Naive thymus-derived CD4-positive, alpha-beta T cell (primary cell): ENCODE measurements at regions not wholly inside any gene's neighbourhood (a gene's known extent, or its start where the extent isn't known, plus 50 kb on each side); places are given as distances from the start of the nearest gene placed in this dataset.
"Not testable (repeated sequence)": the region's sequence is repeated elsewhere in the genome, so short reads cannot be mapped to it uniquely, and the experiment has no call there.

ENCODE experiments used
- ATAC-seq: fragments of 150-1000 bp; cut with Tn5 transposase; 2 replicates; pipeline ENCODE4 v1.10.0; 2021; ENCODE audit warnings: mild to moderate bottlenecking, moderate library complexity
- CTCF ChIA-PET: fragments of 350-600 bp; sonication (Branson Sonifier 250); formaldehyde crosslinking; loops from one replicate; lab custom pipeline; 2021; ENCODE audit warnings: antibody characterized with exemption; lab: Charles Lee
- POLR2A ChIA-PET: fragments of 350-600 bp; sonication (Branson Sonifier 250); formaldehyde crosslinking; loops from one replicate; lab custom pipeline; 2021; ENCODE audit warnings: antibody characterized with exemption, inconsistent platforms; lab: Charles Lee
- DNase-seq, 9 donors: peaks; one replicate each; pipeline versions ENCODE4 v3.0.0 to v3.0.0-alpha.2; 2020 to 2022; ENCODE audit warnings: mixed read lengths in 1 of 9
- H3K27ac ChIP-seq: one replicate; pipeline ENCODE4 v1.7.0; 2013; ENCODE audit warnings: mild to moderate bottlenecking, low read depth, low read length, moderate library complexity
- H3K27me3 ChIP-seq, 2 donors: one replicate each; pipeline ENCODE4 v1.7.0; 2013; ENCODE audit warnings: low read length in 2 of 2, mild to moderate bottlenecking in 2 of 2, moderate library complexity in 2 of 2; ENCODE audit not compliant: control insufficient read depth in 2 of 2, insufficient read depth in 2 of 2
- H3K36me3 ChIP-seq, 3 experiments: 1 replicate in 2 of 3; 2 replicates in 1 of 3; pipeline ENCODE4 v1.7.0; 2013; ENCODE audit warnings: low read length in 3 of 3, mild to moderate bottlenecking in 3 of 3, moderate library complexity in 1 of 3; ENCODE audit not compliant: insufficient read depth in 3 of 3, control insufficient read depth in 2 of 3
- H3K4me1 ChIP-seq, 2 donors: one replicate each; pipeline ENCODE4 v1.7.0; 2013; ENCODE audit warnings: low read length in 2 of 2, mild to moderate bottlenecking in 2 of 2, moderate library complexity in 1 of 2; ENCODE audit not compliant: control insufficient read depth in 2 of 2, insufficient read depth in 2 of 2
- H3K4me3 ChIP-seq: 2 replicates; pipeline ENCODE4 v1.7.0; 2013; ENCODE audit warnings: mild to moderate bottlenecking, low read length
- H3K9me3 ChIP-seq, 3 experiments: 1 replicate in 2 of 3; 2 replicates in 1 of 3; pipeline ENCODE4 v1.7.0; 2013; ENCODE audit warnings: low read length in 3 of 3; ENCODE audit not compliant: control insufficient read depth in 2 of 3
- H3K27ac Mint-ChIP-seq, 9 donors: one replicate each; pipeline ENCODE4 v1.8.0; 2020 to 2022; ENCODE audit warnings: mixed read lengths in 9 of 9, mild to moderate bottlenecking in 8 of 9, moderate library complexity in 5 of 9, inconsistent platforms in 2 of 9
- H3K27me3 Mint-ChIP-seq, 5 donors: one replicate each; pipeline ENCODE4 v1.8.0; 2021 to 2022; ENCODE audit warnings: mixed read lengths in 5 of 5, mild to moderate bottlenecking in 1 of 5
- H3K36me3 Mint-ChIP-seq, 5 donors: one replicate each; pipeline ENCODE4 v1.8.0; 2020 to 2022; ENCODE audit warnings: mixed read lengths in 5 of 5, mild to moderate bottlenecking in 3 of 5, inconsistent platforms in 1 of 5
- H3K4me1 Mint-ChIP-seq, 7 donors: one replicate each; pipeline ENCODE4 v1.8.0; 2020 to 2022; ENCODE audit warnings: mixed read lengths in 7 of 7, mild to moderate bottlenecking in 3 of 7, inconsistent platforms in 1 of 7
- H3K4me3 Mint-ChIP-seq, 10 donors: one replicate each; pipeline ENCODE4 v1.8.0; 2020 to 2022; ENCODE audit warnings: mild to moderate bottlenecking in 10 of 10, mixed read lengths in 10 of 10, moderate library complexity in 6 of 10, inconsistent platforms in 2 of 10
- H3K9me3 Mint-ChIP-seq, 11 donors: one replicate each; pipeline ENCODE4 v1.8.0; 2020 to 2022; ENCODE audit warnings: mixed read lengths in 11 of 11, mild to moderate bottlenecking in 4 of 11, inconsistent platforms in 1 of 11, moderate library complexity in 1 of 11
- intact Hi-C, 2 donors: fragments of 100-400 bp; cut with micrococcal nuclease; formaldehyde crosslinking; loops; one replicate each; pipeline ENCODE4 v1.15.1; 2023

- no peaks in the 10 kb centered on the region for H3K4me1 Mint-ChIP-seq
- H3K4me3 ChIP-seq, result no peak overlapping the region
- H3K36me3 Mint-ChIP-seq, result no peaks in the 10 kb centered on the region
- no peak overlapping the region for H3K27ac ChIP-seq
- DNase-seq, result no peak
- no peaks in the 10 kb centered on the region for H3K27me3 ChIP-seq
- no peak overlapping the region for H3K27ac Mint-ChIP-seq
- H3K9me3 ChIP-seq, result no peaks in the 10 kb centered on the region
- H3K36me3 ChIP-seq, result no peaks in the 10 kb centered on the region
- peaks cover 0 to 4% (median 0%) of the 10 kb centered on the region in 11 donors for H3K9me3 Mint-ChIP-seq
- H3K27me3 Mint-ChIP-seq, result no peaks in the 10 kb centered on the region
- H3K4me1 ChIP-seq, result no peaks in the 10 kb centered on the region
- ChIA-PET CTCF (no interaction called here), POLR2A (no interaction called here)
- ATAC-seq, result no peak
- no peak overlapping the region for H3K4me3 Mint-ChIP-seq
- intact Hi-C loops, result no loop called here
Observed at GRCh38 chr4:178198691-178199090, 756.5 kb upstream of the AGA start.

- Histone ChIP-seq H3K4me3 (no peak overlapping the region), H3K36me3 (no peaks in the 10 kb centered on the region), H3K27ac (no peak overlapping the region), H3K27me3 (no peaks in the 10 kb centered on the region), H3K9me3 (no peaks in the 10 kb centered on the region), H3K4me1 (no peaks in the 10 kb centered on the region)
- ATAC-seq, result no peak
- Mint-ChIP-seq H3K36me3 (no peaks in the 10 kb centered on the region), H3K9me3 (peaks cover 0 to 9% (median 3%) of the 10 kb centered on the region in 11 donors), H3K4me3 (no peak overlapping the region), H3K4me1 (no peaks in the 10 kb centered on the region), H3K27me3 (no peaks in the 10 kb centered on the region), H3K27ac (no peak overlapping the region)
- ChIA-PET CTCF (no interaction called here), POLR2A (no interaction called here)
- intact Hi-C loops, result no loop called here
- DNase-seq, result no peak
Observed at GRCh38 chr4:178202422-178202821, 760.2 kb upstream of the AGA start.

DNA sequence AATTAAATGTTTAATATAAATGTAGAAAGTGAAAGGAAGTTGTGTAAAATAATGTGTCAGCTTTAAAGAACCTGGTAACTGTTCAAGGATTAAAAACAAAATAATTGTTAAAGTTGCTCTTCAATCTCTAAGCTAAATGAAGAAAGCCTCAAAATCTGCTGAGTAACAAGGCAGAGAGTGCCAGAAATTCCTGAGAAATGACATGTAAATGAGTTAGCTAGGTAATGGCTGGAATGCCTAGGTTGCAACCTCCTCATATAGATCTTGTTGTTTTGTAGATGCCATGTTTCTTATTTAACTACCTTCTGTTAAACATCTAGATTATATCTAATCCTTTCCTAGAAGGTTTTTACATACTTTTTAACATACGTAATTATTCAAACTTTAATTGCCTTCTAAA is 763.6 kb upstream of the AGA start:
- DNase-seq (no peak), ATAC-seq (no peak)
- Mint-ChIP-seq H3K36me3 (no peaks in the 10 kb centered on the region), H3K4me3 (no peak overlapping the region), H3K27ac (no peak overlapping the region), H3K27me3 (no peaks in the 10 kb centered on the region), H3K4me1 (no peaks in the 10 kb centered on the region), H3K9me3 (peaks cover 2 to 18% (median 7%) of the 10 kb centered on the region in 11 donors)
- Histone ChIP-seq H3K36me3 (no peaks in the 10 kb centered on the region), H3K4me1 (no peaks in the 10 kb centered on the region), H3K27ac (no peak overlapping the region), H3K9me3 (no peaks in the 10 kb centered on the region), H3K4me3 (no peak overlapping the region), H3K27me3 (no peaks in the 10 kb centered on the region)
- CTCF ChIA-PET, result no interaction called here
- intact Hi-C loops, result no loop called here
- POLR2A ChIA-PET, result no interaction called here

- Histone ChIP-seq H3K27ac (no peak overlapping the region), H3K27me3 (no peaks in the 10 kb centered on the region), H3K9me3 (no peaks in the 10 kb centered on the region), H3K4me1 (no peaks in the 10 kb centered on the region), H3K4me3 (no peak overlapping the region), H3K36me3 (no peaks in the 10 kb centered on the region)
- Mint-ChIP-seq H3K9me3 (peaks cover 0 to 12% (median 0%) of the 10 kb centered on the region in 11 donors), H3K4me3 (no peak overlapping the region), H3K4me1 (no peaks in the 10 kb centered on the region), H3K27me3 (no peaks in the 10 kb centered on the region), H3K27ac (no peak overlapping the region), H3K36me3 (no peaks in the 10 kb centered on the region)
- ATAC-seq (no peak), DNase-seq (no peak)
- ChIA-PET CTCF (no interaction called here), POLR2A (no interaction called here)
- intact Hi-C loops, result no loop called here
Observed at GRCh38 chr4:178215309-178215708, 773.1 kb upstream of the AGA start.

- H3K4me3 Mint-ChIP-seq, result no peak overlapping the region
- H3K36me3 Mint-ChIP-seq, result no peaks in the 10 kb centered on the region
- Histone ChIP-seq H3K4me1 (no peaks in the 10 kb centered on the region), H3K4me3 (no peak overlapping the region), H3K27ac (no peak overlapping the region), H3K27me3 (no peaks in the 10 kb centered on the region), H3K9me3 (no peaks in the 10 kb centered on the region), H3K36me3 (no peaks in the 10 kb centered on the region)
- no peaks in the 10 kb centered on the region for H3K27me3 Mint-ChIP-seq
- no peak for ATAC-seq
- DNase-seq, result no peak
- no peaks in the 10 kb centered on the region for H3K4me1 Mint-ChIP-seq
- peaks cover 0 to 12% (median 0%) of the 10 kb centered on the region in 11 donors for H3K9me3 Mint-ChIP-seq
- ChIA-PET CTCF (no interaction called here), POLR2A (no interaction called here)
- intact Hi-C loops, result no loop called here
- no peak overlapping the region for H3K27ac Mint-ChIP-seq
Observed at GRCh38 chr4:178215763-178216162, 773.5 kb upstream of the AGA start.

DNA sequence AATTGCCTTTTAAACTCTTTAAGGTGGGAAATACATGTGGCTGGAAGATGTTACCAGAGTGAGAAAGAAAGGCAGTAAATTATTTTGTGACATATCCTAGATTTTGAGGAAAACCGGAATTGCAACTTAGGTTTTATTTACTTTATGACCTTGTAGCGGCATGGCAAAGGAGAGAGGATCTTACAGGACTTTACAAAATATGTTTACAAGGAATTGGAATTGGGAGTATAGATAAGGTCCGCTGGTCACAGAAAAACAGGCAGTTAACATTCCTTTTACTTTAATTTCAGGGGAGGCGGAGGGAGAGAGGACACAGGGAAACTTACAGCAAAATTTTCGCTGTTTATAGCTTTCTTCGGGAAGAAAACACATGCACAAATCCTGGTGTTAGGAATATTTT is 784.2 kb upstream of the AGA start:
- H3K27ac ChIP-seq, H3K36me3 ChIP-seq, H3K27ac Mint-ChIP-seq, DNase-seq, ATAC-seq, H3K27me3 Mint-ChIP-seq, H3K9me3 ChIP-seq, H3K4me3 ChIP-seq, H3K27me3 ChIP-seq, CTCF ChIA-PET, POLR2A ChIA-PET, intact Hi-C loops, H3K4me3 Mint-ChIP-seq, H3K4me1 Mint-ChIP-seq, H3K4me1 ChIP-seq: not testable (repeated sequence)
- H3K9me3 Mint-ChIP-seq, result peaks cover 2 to 38% (median 18%) of the 10 kb centered on the region in 11 donors
- H3K36me3 Mint-ChIP-seq, result peaks cover 0 to 11% (median 0%) of the 10 kb centered on the region in 5 donors

- peaks cover 4 to 33% (median 12%) of the 10 kb centered on the region in 11 donors for H3K9me3 Mint-ChIP-seq
- H3K4me3 Mint-ChIP-seq, result no peak overlapping the region
- H3K27ac ChIP-seq, result no peak overlapping the region
- no peak overlapping the region for H3K27ac Mint-ChIP-seq
- H3K27me3 Mint-ChIP-seq, result no peaks in the 10 kb centered on the region
- DNase-seq (no peak), ATAC-seq (no peak)
- no peaks in the 10 kb centered on the region for H3K4me1 ChIP-seq
- intact Hi-C loops, result no loop called here
- H3K27me3 ChIP-seq, result no peaks in the 10 kb centered on the region
- H3K36me3 Mint-ChIP-seq, result no peaks in the 10 kb centered on the region
- no peaks in the 10 kb centered on the region for H3K4me1 Mint-ChIP-seq
- H3K4me3 ChIP-seq, result no peak overlapping the region
- no peaks in the 10 kb centered on the region for H3K36me3 ChIP-seq
- ChIA-PET POLR2A (no interaction called here), CTCF (no interaction called here)
- no peaks in the 10 kb centered on the region for H3K9me3 ChIP-seq
Observed at GRCh38 chr4:178233906-178234305, 791.7 kb upstream of the AGA start.
